Endothelial cell of umbilical vein (primary cell): ENCODE measurements at regions not wholly inside any gene's neighbourhood (a gene's known extent, or its start where the extent isn't known, plus 50 kb on each side); places are given as distances from the start of the nearest gene placed in this dataset.

Experiments used
- BruUV-seq: library from RNA; stranded (reverse); fragments of 400-500 nt; replicated peaks from 2 replicates; lab custom pipeline; 2021; lab: Mats Ljungman, UMichigan
- CTCF ChIA-PET: fragments of 300-600, 350-600 bp; sonication (Branson Sonifier 250); formaldehyde crosslinking; loops from one replicate; lab custom pipeline; 2021; ENCODE audit warnings: antibody characterized with exemption, inconsistent platforms; lab: Charles Lee
- POLR2A ChIA-PET: fragments of 300-600, 350-600 bp; sonication (Branson Sonifier 250); formaldehyde crosslinking; loops from one replicate; lab custom pipeline; 2021; ENCODE audit warnings: antibody characterized with exemption, inconsistent platforms; lab: Charles Lee
- DNase-seq: peaks from one replicate; pipeline ENCODE4 v3.0.0-alpha.2; 2011; ENCODE audit warnings: low read depth, low spot score
- FAIRE-seq: peaks from 2 replicates; lab custom pipeline; 2011; peaks lifted over from hg19 to GRCh38; lab: Jason Lieb, UNC
- H2AFZ ChIP-seq: 2 replicates; pipeline ENCODE4 v1.6.0; 2012; ENCODE audit warnings: low read depth, low read length, control low read depth, inconsistent platforms
- H3K27ac ChIP-seq: 2 replicates; pipeline ENCODE4 v1.5.1; 2011; ENCODE audit warnings: low read depth, mild to moderate bottlenecking, control low read depth, low read length, moderate library complexity; ENCODE audit not compliant: insufficient read depth
- H3K27me3 ChIP-seq, 2 experiments: 2 replicates each; pipeline versions ENCODE4 v1.6.0 to v1.6.1; 2011; ENCODE audit warnings: low read length in 2 of 2, mixed read lengths in 1 of 2; ENCODE audit not compliant: control insufficient read depth in 2 of 2, insufficient read depth in 2 of 2
- H3K36me3 ChIP-seq, 2 experiments: 2 replicates in 1 of 2; 3 replicates in 1 of 2; pipeline ENCODE4 v1.5.1; 2011; ENCODE audit warnings: low read length in 2 of 2, mild to moderate bottlenecking in 1 of 2, moderate library complexity in 1 of 2; ENCODE audit not compliant: control insufficient read depth in 2 of 2, insufficient read depth in 2 of 2; ENCODE audit errors: extremely low read depth in 1 of 2
- H3K4me1 ChIP-seq: 3 replicates; pipeline ENCODE4 v1.5.1; 2011; ENCODE audit warnings: mild to moderate bottlenecking, low read length; ENCODE audit not compliant: control insufficient read depth, insufficient read depth; ENCODE audit errors: extremely low read depth
- H3K4me2 ChIP-seq: 2 replicates; pipeline ENCODE4 v1.6.1; 2011; ENCODE audit warnings: low read length, control low read depth, mixed read lengths; ENCODE audit not compliant: insufficient read depth
- H3K4me3 ChIP-seq, 3 experiments: fragments of 200-600 bp in 1 of 3; sonication (generic), shearing (Covaris generic) in 1 of 3; replicated peaks in 1 of 3; 2 replicates each; pipeline ENCODE4 v1.5.1; 2011 to 2016; ENCODE audit warnings: control low read depth in 3 of 3, low read length in 3 of 3, mild to moderate bottlenecking in 2 of 3, inconsistent platforms in 1 of 3, low read depth in 1 of 3, moderate library complexity in 1 of 3; ENCODE audit not compliant: insufficient read depth in 1 of 3
- H3K79me2 ChIP-seq: 2 replicates; pipeline ENCODE4 v1.6.0; 2012; ENCODE audit warnings: low read length, inconsistent platforms; ENCODE audit not compliant: control insufficient read depth, insufficient read depth
- H3K9ac ChIP-seq: replicated peaks from 2 replicates; pipeline ENCODE3; 2011; ENCODE audit warnings: low read length, control low read depth; ENCODE audit not compliant: insufficient read depth; ENCODE audit errors: extremely low read depth
- H3K9me1 ChIP-seq: replicated peaks from 3 replicates; pipeline ENCODE4 v1.6.0; 2011; ENCODE audit warnings: mild to moderate bottlenecking, low read length; ENCODE audit not compliant: control insufficient read depth, insufficient read depth; ENCODE audit errors: extremely low read depth
- H3K9me3 ChIP-seq: replicated peaks from 2 replicates; pipeline ENCODE4 v1.5.1; 2012; ENCODE audit warnings: low read length, inconsistent platforms; ENCODE audit not compliant: control insufficient read depth, insufficient read depth
- H4K20me1 ChIP-seq: replicated peaks from 2 replicates; pipeline ENCODE3; 2011; ENCODE audit warnings: mild to moderate bottlenecking, low read length; ENCODE audit not compliant: control insufficient read depth, insufficient read depth; ENCODE audit errors: extremely low read depth
- EZH2 ChIP-seq: IDR thresholded peaks from 2 replicates; pipeline ENCODE4 v1.6.1; 2012; ENCODE audit warnings: borderline replicate concordance, low read depth, mild to moderate bottlenecking, moderate library complexity, low read length, inconsistent platforms; ENCODE audit not compliant: severe bottlenecking
- FOS ChIP-seq: IDR thresholded peaks from 2 replicates; pipeline ENCODE4 v1.6.1; 2011; ENCODE audit warnings: mild to moderate bottlenecking, low read length, moderate library complexity, borderline replicate concordance; ENCODE audit not compliant: insufficient read depth
- GATA2 ChIP-seq: IDR thresholded peaks from 2 replicates; pipeline ENCODE4 v1.7.0; 2011; ENCODE audit warnings: low read depth, mild to moderate bottlenecking, moderate library complexity, mixed read lengths, low read length; ENCODE audit not compliant: insufficient read length, insufficient read depth
- JUN ChIP-seq: IDR thresholded peaks from 2 replicates; pipeline ENCODE4 v1.6.1; 2011; ENCODE audit warnings: borderline replicate concordance, low read depth; ENCODE audit not compliant: insufficient read length, insufficient read depth
- MYC ChIP-seq: IDR thresholded peaks from one replicate; pipeline ENCODE4 v1.6.1; 2011; ENCODE audit warnings: mild to moderate bottlenecking, low read depth, low read length
- POLR2A ChIP-seq: IDR thresholded peaks from 2 replicates; pipeline ENCODE4 v1.6.1; 2012; ENCODE audit warnings: low read depth, mild to moderate bottlenecking, control low read depth, low read length
- POLR2AphosphoS5 ChIP-seq: IDR thresholded peaks from 2 replicates; pipeline ENCODE4 v1.6.1; 2012; ENCODE audit warnings: low read depth, mild to moderate bottlenecking, control low read depth, low read length, moderate library complexity; ENCODE audit not compliant: insufficient read depth
- dilution Hi-C: fragments of 300-500 bp; cut with MboI; formaldehyde crosslinking; loops from one replicate; pipeline ENCODE4 v1.15.0; 2019; ENCODE audit warnings: low sequenced_read_pairs; ENCODE audit not compliant: extremely low pct_ligation_motif_present
- intact Hi-C: fragments of 100-400 bp; cut with micrococcal nuclease; formaldehyde crosslinking; loops from one replicate; pipeline ENCODE4 v1.10.0; 2022
- TF ChIP-seq, protein P1 (sequence below), 2 donors: IDR thresholded peaks; 1 replicate in 1 of 2; 2 replicates in 1 of 2; pipeline ENCODE4 v1.5.1; 2011; ENCODE audit warnings: low read length in 2 of 2, mild to moderate bottlenecking in 2 of 2, moderate library complexity in 2 of 2, control low read depth in 1 of 2, inconsistent platforms in 1 of 2, low read depth in 1 of 2; ENCODE audit not compliant: insufficient read depth in 1 of 2; ENCODE audit errors: extremely low read depth in 1 of 2
- TF ChIP-seq, protein P2 (sequence below): IDR thresholded peaks from 2 replicates; pipeline ENCODE4 v1.6.1; 2011; ENCODE audit not compliant: insufficient read depth, insufficient read length

DNA sequence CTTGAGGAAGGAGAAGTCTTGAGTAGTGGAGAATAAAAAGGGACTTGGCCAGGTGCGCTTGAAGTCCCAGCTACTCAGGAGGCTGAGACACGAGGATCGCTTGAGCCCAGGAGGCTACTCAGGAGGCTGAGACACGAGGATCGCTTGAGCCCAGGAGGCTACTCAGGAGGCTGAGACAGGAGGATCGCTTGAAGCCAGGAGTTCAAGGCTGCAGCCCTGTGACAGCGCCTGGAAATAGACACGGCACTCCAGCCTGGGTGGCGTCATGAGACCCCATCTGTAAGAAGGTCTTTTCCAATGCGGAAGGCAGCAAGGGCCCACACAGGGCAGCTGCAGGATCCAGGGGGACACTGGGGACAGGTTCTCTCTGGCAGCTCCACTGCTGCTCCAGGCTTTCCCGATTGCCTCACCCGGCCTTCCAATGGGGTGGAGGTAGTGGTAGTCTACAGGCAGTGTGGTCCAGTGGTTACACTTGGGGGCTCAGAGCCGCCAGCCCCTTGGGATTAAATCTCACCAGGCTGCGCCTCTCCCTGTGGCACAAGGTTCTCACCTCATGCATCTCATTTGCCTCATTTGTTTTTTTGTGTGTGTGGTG lies 143.4 kb downstream of the SEC14L1 start:
- peaks cover 0 to 2% of the 10 kb centered on the region in 2 experiments for H3K27me3 ChIP-seq
- intact Hi-C loops = no loop called here
- ChIA-PET POLR2A (no interaction called here), CTCF (no interaction called here)
- no peak overlapping the region for H3K4me3 ChIP-seq
- no peak overlapping the region for H3K9ac ChIP-seq
- no peaks in the 10 kb centered on the region for H3K79me2 ChIP-seq
- BruUV-seq = no TSS peak
- H3K27ac ChIP-seq = no peak overlapping the region
- H3K9me1 ChIP-seq = no peaks in the 10 kb centered on the region
- no peak overlapping the region for H3K4me2 ChIP-seq
- no peaks in the 10 kb centered on the region for H4K20me1 ChIP-seq
- H3K9me3 ChIP-seq = no peaks in the 10 kb centered on the region
- peaks cover 25% of the 10 kb centered on the region for H3K4me1 ChIP-seq
- DNase-seq (no peak), FAIRE-seq (no peak)
- TF ChIP-seq MYC = no peak
- TF ChIP-seq GATA2 = no peak
- TF ChIP-seq, protein P1, sequence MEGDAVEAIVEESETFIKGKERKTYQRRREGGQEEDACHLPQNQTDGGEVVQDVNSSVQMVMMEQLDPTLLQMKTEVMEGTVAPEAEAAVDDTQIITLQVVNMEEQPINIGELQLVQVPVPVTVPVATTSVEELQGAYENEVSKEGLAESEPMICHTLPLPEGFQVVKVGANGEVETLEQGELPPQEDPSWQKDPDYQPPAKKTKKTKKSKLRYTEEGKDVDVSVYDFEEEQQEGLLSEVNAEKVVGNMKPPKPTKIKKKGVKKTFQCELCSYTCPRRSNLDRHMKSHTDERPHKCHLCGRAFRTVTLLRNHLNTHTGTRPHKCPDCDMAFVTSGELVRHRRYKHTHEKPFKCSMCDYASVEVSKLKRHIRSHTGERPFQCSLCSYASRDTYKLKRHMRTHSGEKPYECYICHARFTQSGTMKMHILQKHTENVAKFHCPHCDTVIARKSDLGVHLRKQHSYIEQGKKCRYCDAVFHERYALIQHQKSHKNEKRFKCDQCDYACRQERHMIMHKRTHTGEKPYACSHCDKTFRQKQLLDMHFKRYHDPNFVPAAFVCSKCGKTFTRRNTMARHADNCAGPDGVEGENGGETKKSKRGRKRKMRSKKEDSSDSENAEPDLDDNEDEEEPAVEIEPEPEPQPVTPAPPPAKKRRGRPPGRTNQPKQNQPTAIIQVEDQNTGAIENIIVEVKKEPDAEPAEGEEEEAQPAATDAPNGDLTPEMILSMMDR (IDR thresholded peaks at IDR 0.05; ENCODE audit: extremely low read depth in 1 of 2, insufficient read depth in 1 of 2, low read depth in 1 of 2, low read length in 2 of 2) = no peak
- no peak for TF ChIP-seq POLR2AphosphoS5
- no peak for TF ChIP-seq EZH2
- no peak for TF ChIP-seq POLR2A
- TF ChIP-seq, protein P2, sequence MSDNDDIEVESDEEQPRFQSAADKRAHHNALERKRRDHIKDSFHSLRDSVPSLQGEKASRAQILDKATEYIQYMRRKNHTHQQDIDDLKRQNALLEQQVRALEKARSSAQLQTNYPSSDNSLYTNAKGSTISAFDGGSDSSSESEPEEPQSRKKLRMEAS = no peak
- TF ChIP-seq JUN = no peak
- TF ChIP-seq FOS = no peak
- H3K36me3 ChIP-seq = no peaks in the 10 kb centered on the region
- no peak overlapping the region for H2AFZ ChIP-seq
- dilution Hi-C loops = no loop called here
